Embryonic facial prominence (tissue), 1 donor: ENCODE measurements at regions not wholly inside any gene's neighbourhood (a gene's known extent, or its start where the extent isn't known, plus 50 kb on each side); places are given as distances from the start of the nearest gene placed in this dataset.

Experiments
- DNase-seq: peaks from one replicate; pipeline ENCODE4 v3.0.0-alpha.2; 2016; ENCODE audit errors: extremely low spot score

- DNase-seq, result no peak
Measured at GRCh38 chr5:3024554-3024953, 273.1 kb upstream of the IRX2 start.

GRCh38 chr5:3024126-3024525 lies 272.6 kb upstream of the IRX2 start:
- DNase-seq, result no peak

GRCh38 chr5:3023656-3024055 lies 272.2 kb upstream of the IRX2 start:
- DNase-seq, result no peak

GRCh38 chr5:3022665-3023064 lies 271.2 kb upstream of the IRX2 start:
- no peak for DNase-seq

GRCh38 chr5:3020426-3020825 lies 268.9 kb upstream of the IRX2 start:
- no peak for DNase-seq

GRCh38 chr5:3019045-3019444 lies 267.6 kb upstream of the IRX2 start:
- DNase-seq, result no peak

GRCh38 chr5:3011764-3012017 lies 260.2 kb upstream of the IRX2 start:
- no peak for DNase-seq

GRCh38 chr5:3010953-3011763 lies 259.7 kb upstream of the IRX2 start:
- DNase-seq, result no peak

GRCh38 chr5:3010301-3010952 lies 258.9 kb upstream of the IRX2 start:
- DNase-seq, result no peak

- no peak for DNase-seq
Measured at GRCh38 chr5:3009605-3010004, 258.1 kb upstream of the IRX2 start.

GRCh38 chr5:3007577-3007976 lies 256.1 kb upstream of the IRX2 start:
- DNase-seq, result no peak

- DNase-seq, result no peak
Measured at GRCh38 chr5:3006961-3007551, 255.6 kb upstream of the IRX2 start.

- no peak for DNase-seq
Measured at GRCh38 chr5:3006526-3006925, 255.0 kb upstream of the IRX2 start.

GRCh38 chr5:3004361-3005080 lies 253.0 kb upstream of the IRX2 start:
- DNase-seq, result no peak

- DNase-seq, result no peak
Measured at GRCh38 chr5:3002230-3002629, 250.8 kb upstream of the IRX2 start.

GRCh38 chr5:3000631-3001030 lies 249.2 kb upstream of the IRX2 start:
- no peak for DNase-seq

GRCh38 chr5:2999926-3000325 lies 248.4 kb upstream of the IRX2 start:
- no peak for DNase-seq

GRCh38 chr5:2998106-2998505 lies 246.6 kb upstream of the IRX2 start:
- no peak for DNase-seq

- no peak for DNase-seq
Measured at GRCh38 chr5:2997179-2997578, 245.7 kb upstream of the IRX2 start.

GRCh38 chr5:2996687-2997086 lies 245.2 kb upstream of the IRX2 start:
- no peak for DNase-seq

GRCh38 chr5:2996248-2996647 lies 244.8 kb upstream of the IRX2 start:
- no peak for DNase-seq

- DNase-seq, result no peak
Measured at GRCh38 chr5:2995667-2996066, 244.2 kb upstream of the IRX2 start.

GRCh38 chr5:2995035-2995434 lies 243.6 kb upstream of the IRX2 start:
- no peak for DNase-seq
